GM19324 (cell line): ENCODE measurements at regions not wholly inside any gene's neighbourhood (a gene's known extent, or its start where the extent isn't known, plus 50 kb on each side); places are given as distances from the start of the nearest gene placed in this dataset.

Experiments
- ATAC-seq: cut with Tn5 transposase; IDR thresholded peaks from one replicate; pipeline ENCODE4 v1.9.1; 2021; ENCODE audit warnings: mild to moderate bottlenecking, moderate library complexity; ENCODE audit not compliant: unreplicated experiment, low FRiP score

- ATAC-seq = no peak
Observed at GRCh38 chr5:17690473-17690872, 56.2 kb downstream of the TAF11L14 start.

DNA sequence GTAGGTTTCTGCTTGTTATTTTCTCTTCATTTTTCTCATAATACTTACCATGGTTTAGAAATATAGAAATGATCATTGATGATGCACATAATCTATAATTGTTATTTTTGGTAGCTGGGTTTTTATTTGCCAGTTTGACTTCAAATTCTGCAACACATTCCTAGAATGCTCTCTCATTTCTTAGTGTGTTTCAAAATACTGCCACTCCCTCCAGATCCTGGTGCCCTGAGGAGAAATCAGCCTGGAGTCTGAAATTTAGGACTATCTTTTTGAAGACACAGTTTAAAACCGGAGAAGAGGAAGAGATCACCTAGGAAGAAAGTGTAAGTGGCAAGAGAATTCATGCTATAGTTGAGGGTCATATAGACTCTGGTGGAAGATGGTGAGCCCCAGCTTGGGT lies 57.5 kb downstream of the TAF11L14 start:
- no peak for ATAC-seq

DNA sequence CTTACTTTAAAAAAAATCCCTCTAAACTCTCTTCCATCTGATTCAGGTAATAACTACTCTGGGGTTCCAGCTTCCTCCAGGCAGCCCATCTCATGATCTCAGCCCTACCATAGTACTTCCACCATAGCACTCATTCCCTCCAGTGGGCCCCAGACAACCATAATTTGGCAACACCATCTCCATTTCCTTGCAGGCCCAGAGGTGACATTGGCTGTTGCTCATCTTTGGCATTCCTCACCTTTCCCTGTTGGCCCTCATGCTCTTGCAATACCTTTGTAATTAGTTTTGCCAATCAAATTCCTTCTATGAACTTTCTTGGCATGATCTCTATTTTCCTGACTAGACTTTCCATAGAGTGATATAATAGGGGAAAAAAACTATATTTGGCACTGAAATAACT lies 60.1 kb downstream of the TAF11L14 start:
- ATAC-seq = no peak

- no peak for ATAC-seq
Observed at GRCh38 chr5:17694914-17695313, 60.7 kb downstream of the TAF11L14 start.

GRCh38 chr5:17696627-17697026 lies 62.4 kb downstream of the TAF11L14 start:
- no peak for ATAC-seq

DNA sequence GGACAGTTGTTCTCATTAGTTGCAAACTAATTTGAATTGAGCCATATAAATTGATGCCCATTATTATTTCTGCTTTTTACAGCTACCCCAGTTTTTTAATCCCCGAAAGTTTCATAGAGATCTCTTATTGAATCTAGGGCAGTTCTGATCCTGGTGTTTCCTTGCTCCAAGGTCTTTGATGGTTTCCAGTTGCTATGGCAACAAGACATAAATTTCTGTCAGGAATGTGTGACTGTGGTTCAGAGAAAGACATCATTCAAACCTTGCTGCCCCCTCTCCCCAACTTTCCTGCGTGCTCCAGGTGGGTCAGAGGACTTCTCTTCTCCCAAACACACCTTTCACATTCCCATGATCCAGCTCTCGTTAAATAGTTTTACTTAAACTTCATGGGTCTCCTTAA lies 63.4 kb downstream of the TAF11L14 start:
- ATAC-seq = no peak

DNA sequence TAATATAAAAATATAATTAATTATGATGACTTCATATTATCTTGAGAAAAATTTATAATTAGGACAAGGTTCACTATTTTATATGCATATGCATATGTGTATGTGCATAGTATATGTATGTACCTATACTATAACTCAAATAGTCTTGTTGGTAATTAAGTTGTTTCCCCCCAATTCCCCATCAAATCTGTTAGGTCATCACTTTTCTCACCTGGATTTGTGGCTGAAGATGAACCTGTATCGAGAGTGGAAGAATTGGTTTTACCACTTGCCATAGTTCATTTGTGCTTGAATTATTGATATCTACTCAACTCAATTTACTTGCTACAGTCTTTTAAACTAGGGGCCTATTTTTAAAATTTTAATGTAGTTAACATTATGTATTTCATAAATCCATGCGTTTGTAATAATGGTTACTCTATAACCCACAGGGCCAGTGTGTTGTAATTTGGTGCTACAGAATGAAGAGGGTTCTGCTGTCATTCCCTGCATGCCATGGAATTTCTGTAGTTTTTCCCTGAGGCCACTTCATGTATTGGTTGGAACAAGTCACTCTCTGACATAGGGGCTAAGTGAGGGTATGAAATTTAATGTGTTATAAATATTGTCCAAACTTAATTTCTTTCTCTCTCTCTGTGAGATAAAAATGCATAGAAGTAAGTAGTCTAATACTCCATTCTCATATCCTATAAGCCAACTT lies 74.9 kb downstream of the TAF11L14 start:
- ATAC-seq = no peak

DNA sequence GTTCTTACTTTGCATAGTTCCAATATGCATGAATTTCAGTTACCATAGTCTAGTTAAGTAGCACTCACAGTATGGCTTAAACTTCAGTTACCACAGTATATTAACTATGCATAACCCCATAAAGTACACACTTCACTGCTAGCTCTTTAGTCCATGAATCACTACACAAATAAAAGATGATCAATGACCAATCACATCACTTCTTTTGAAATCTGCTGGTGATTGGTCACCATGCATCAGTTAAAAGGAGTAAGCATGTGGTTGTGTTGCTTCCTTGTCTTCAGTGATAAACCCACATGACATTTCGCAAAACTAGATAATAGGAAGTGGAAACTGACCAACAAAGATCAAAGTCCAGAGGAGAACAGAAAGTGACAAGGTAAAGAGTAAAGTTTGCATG lies 79.0 kb downstream of the TAF11L14 start:
- no peak for ATAC-seq

DNA sequence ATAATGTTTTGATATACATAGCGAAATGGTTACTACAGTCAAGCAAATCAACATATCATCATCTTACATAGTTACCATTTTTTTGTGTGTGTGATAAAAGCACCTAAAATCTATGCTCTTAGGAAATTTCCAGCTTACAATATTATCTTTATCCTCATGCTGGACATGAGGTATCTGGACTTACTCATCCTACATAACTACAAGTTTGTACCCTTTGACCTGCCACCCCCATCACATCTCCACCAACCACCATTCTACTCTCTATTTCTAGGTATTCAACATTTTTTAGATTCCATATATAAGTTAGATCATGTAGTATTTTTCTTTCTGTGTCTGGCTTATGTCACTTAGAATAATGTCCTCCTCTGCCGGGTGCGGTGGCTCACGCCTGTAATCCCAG lies 79.9 kb downstream of the TAF11L14 start:
- no peak for ATAC-seq

- no peak for ATAC-seq
Observed at GRCh38 chr5:17719592-17719991, 85.3 kb downstream of the TAF11L14 start.

- ATAC-seq = no peak
Observed at GRCh38 chr5:17720071-17720470, 85.8 kb downstream of the TAF11L14 start.

GRCh38 chr5:17723876-17724275 lies 89.6 kb downstream of the TAF11L14 start:
- ATAC-seq = no peak

DNA sequence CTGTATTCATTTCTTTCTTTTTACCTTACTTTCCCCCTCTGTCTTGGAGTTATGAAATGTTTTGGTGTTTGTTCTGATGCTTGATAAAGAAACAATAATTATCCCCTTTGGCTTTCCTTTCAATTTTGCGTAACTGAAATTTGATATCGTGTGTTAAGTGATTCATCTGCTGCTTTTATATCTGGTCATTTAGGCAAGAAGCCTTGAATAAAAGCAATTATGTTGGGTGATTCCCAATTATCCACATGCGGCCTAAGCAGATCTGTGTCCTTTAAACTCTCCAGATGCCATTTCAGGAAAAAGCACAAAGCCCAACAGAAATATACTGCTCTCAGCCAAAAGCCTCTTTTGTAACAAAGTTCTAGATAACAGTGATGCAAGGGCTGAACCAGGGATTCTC lies 92.8 kb downstream of the TAF11L14 start:
- no peak for ATAC-seq

DNA sequence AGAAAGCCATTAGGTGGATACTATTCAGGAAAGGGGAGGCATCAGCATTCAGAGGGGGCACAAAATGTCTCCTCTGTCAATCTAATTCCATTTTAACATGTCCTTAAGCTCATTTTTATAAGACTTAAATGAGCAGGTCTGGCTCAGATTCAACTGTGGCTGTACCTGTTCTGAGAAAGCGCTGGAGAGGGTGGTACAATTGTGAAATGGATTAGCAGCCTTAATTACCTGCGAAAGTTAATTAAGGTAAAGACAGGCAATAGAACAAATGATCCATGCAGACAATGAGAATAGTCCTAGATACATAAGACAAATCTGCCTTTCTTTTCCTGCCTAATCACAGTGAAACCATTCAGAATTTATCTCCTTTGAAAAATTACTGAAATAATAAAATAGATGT lies 96.2 kb downstream of the TAF11L14 start:
- no peak for ATAC-seq

GRCh38 chr5:17732351-17732923 lies 98.2 kb downstream of the TAF11L14 start:
- ATAC-seq = no peak

GRCh38 chr5:17734011-17734410 lies 99.8 kb downstream of the TAF11L14 start:
- no peak for ATAC-seq

GRCh38 chr5:17735761-17736160 lies 101.5 kb downstream of the TAF11L14 start:
- no peak for ATAC-seq

DNA sequence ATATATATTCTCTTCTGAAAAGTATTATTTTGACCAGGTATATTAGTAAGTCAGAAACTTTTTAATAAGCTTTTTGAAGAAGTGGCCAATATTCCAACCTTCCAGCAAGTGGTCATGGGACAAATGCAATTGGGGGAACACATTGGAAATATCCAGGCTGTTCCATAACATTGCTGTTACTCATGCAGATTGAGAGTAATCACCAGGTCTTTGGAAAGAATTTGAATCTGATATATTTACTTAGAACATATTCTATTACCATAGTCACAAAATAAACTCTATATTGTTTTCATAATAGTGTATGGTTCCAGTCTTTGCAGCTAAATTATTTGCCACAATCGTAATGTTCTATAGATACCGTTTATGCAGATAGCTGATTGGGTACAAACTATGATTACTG lies 102.8 kb downstream of the TAF11L14 start:
- no peak for ATAC-seq

DNA sequence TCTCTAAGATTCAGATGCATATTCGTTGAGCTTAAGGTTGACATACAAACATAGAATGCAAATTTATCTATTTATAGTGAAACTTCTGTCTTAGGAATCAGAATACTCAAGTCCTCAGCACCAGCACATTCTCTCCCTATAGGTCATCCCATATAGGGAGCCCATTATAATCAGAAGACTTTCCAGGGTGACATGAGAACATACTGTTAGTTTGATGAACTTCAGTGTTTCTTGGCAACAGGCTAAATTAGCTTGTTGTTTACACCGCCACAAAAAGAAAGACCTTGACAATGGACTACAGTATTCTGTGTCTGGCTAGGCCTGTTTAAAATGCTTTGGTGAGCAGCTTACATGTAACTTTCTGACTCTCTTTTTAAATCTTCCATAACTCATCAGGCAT lies 104.2 kb downstream of the TAF11L14 start:
- ATAC-seq = no peak

- ATAC-seq = no peak
Observed at GRCh38 chr5:17743580-17744435, 109.5 kb downstream of the TAF11L14 start.

GRCh38 chr5:17748201-17748600 lies 113.9 kb downstream of the TAF11L14 start:
- no peak for ATAC-seq

DNA sequence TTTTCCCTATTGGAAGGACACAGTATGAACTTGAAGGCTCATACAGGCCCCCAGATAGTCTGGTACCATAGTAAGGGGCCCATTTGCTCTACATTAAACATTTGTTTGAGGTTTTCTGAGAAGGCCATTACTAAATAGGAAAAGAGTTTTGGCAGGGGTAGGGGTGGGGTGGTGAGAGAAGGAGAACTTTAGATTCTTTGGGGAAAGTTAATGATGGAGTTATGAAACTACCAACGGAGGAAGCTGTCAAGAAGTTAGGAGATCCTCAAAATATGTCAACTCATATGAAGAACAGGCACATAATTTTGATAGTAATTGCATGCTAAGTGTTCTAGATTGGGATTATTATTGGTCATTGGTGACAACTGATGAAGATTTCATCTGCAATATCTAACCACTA lies 114.7 kb downstream of the TAF11L14 start:
- ATAC-seq = no peak
